ENCODE measurements at regions not wholly inside any gene's neighbourhood (a gene's known extent, or its start where the extent isn't known, plus 50 kb on each side); places are given as distances from the start of the nearest gene placed in this dataset.
"Not testable (repeated sequence)": the region's sequence is repeated elsewhere in the genome, so short reads cannot be mapped to it uniquely, and the experiment has no call there.

DNA sequence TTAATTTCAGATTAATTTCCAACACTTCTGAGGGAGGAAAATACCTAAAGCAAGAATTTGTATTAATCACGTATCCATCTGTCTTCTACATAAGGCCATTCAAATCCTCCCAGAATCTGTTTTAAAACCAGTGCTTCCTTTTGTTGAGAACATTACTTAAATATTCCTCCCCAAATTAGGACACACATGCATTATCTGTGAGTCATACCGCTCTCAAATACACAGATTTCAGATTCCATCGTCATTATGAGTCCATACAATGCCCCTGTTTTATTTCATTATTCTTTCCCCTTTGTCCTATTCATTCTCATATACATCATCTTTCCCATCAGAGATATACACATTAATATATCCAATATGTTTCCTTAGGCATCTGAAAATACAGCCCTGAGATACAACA is 57.3 kb upstream of the PRSS12 start:
- Histone ChIP-seq H3K27me3 (no peaks in the 10 kb centered on the region), H3K4me1 (no peaks in the 10 kb centered on the region), H3K36me3 (no peaks in the 10 kb centered on the region), H3K9me3 (peaks cover 0 to 5% (median 0%) of the 10 kb centered on the region in 4 donors), H3K4me3 (no peak overlapping the region), H3K27ac (no peak overlapping the region)
- DNase-seq (ENCODE audit: low spot score in 2 of 2), result no peak
- TF ChIP-seq EP300 (IDR thresholded peaks at IDR 0.05), result no peak
- TF ChIP-seq, protein P1, sequence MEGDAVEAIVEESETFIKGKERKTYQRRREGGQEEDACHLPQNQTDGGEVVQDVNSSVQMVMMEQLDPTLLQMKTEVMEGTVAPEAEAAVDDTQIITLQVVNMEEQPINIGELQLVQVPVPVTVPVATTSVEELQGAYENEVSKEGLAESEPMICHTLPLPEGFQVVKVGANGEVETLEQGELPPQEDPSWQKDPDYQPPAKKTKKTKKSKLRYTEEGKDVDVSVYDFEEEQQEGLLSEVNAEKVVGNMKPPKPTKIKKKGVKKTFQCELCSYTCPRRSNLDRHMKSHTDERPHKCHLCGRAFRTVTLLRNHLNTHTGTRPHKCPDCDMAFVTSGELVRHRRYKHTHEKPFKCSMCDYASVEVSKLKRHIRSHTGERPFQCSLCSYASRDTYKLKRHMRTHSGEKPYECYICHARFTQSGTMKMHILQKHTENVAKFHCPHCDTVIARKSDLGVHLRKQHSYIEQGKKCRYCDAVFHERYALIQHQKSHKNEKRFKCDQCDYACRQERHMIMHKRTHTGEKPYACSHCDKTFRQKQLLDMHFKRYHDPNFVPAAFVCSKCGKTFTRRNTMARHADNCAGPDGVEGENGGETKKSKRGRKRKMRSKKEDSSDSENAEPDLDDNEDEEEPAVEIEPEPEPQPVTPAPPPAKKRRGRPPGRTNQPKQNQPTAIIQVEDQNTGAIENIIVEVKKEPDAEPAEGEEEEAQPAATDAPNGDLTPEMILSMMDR (IDR thresholded peaks at IDR 0.05), result no peak
- TF ChIP-seq POLR2A (IDR thresholded peaks at IDR 0.05), result no peak
- WGBS, 2 donors, result 48 to 62% methylated on average over 3 of the region's 3 CpGs

DNA sequence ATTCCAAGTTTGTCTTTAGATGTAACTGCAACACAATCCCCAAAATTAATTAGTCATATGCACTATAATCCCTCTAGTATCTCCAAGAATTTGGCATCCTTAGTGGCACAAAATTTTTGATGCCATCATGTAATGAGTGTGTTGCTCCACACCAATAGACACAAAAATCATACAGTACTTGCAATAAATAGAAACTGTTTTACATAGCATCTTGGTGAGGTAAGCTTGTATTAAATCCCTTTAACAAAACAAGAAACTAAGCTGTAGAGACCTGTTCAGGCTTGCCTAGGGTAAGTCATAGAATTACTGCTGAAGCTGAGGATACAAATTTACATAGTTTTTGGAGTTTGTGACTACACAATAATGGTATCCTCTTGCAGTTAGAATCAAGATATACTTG is 64.5 kb upstream of the PRSS12 start:
- no peak for DNase-seq (ENCODE audit: low spot score in 2 of 2)
- Histone ChIP-seq H3K4me1 (no peaks in the 10 kb centered on the region), H3K9me3 (no peaks in the 10 kb centered on the region), H3K27ac (no peak overlapping the region), H3K4me3 (no peak overlapping the region), H3K36me3 (no peaks in the 10 kb centered on the region), H3K27me3 (no peaks in the 10 kb centered on the region)
- TF ChIP-seq EP300 (IDR thresholded peaks at IDR 0.05) (no peak), POLR2A (IDR thresholded peaks at IDR 0.05) (no peak)
- TF ChIP-seq, protein P1 (IDR thresholded peaks at IDR 0.05), result no peak

DNA sequence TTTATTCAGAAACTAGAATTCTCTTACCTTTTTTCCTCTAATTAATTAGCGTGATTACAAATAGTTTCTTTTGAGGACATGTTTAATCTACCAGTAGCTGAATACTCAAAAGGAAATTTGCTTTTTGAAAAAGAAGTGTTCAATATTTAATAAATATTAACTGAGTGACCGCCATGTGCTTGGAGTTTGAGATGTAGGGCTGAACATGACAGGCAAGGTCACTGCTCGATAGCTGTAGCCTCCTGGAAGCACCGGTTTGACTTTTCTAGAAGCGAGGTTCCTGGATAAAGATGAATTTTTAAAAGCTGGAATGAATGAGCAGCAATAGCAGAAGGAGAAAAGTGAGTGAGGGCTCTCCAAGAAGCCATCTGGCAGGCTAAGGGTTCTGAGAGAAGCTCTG is 65.0 kb upstream of the PRSS12 start:
- DNase-seq (ENCODE audit: low spot score in 2 of 2); H3K27me3 ChIP-seq; H3K9me3 ChIP-seq; H3K4me1 ChIP-seq; H3K36me3 ChIP-seq; H3K4me3 ChIP-seq; H3K27ac ChIP-seq: not testable (repeated sequence)
- 87 to 88% methylated on average over 5 of the region's 5 CpGs for WGBS, 2 donors

DNA sequence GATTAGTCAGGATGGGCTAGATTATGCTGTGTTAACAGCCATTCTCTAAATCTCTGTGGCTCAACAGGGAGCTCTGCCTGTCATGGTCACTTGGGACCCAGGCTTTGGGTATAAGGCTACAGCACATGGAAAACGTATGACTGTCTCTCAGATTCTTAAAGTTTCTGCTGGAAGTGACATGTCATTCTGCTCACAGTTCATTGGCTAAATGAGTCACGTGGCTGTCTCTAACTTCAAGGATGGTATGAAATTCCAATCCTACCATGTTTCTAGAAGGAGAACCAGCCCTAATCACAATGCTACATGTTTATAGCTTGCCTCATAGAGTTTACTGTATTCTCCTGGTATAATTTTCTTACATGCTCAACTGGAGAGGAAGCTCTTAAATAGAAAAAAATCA is 65.6 kb upstream of the PRSS12 start:
- not testable (repeated sequence) for DNase-seq (ENCODE audit: low spot score in 2 of 2); H3K36me3 ChIP-seq; H3K27me3 ChIP-seq; H3K4me3 ChIP-seq; H3K4me1 ChIP-seq; H3K9me3 ChIP-seq; H3K27ac ChIP-seq
- 79 to 92% methylated on average over 2 of the region's 2 CpGs for WGBS, 2 donors

DNA sequence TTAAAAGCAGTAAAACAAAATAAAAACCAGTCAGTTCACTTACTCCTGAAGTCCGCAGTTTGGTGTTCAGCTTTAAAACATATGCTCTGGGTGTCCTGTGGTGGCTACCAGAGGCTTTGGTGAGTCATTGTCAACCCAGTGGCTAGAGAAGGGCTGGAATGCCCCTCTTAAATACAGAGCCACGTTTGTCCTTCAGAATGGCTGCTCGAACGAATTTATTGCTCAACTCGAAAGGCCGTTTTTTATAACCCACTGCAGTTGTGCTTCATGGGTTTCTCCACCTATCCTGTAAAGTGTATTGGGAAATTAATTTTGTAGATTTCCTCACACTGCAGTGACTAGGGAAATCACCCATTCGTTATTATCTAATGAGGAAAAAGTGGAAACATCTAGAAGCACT is 66.8 kb upstream of the PRSS12 start:
- not testable (repeated sequence) for H3K36me3 ChIP-seq; DNase-seq (ENCODE audit: low spot score in 2 of 2); H3K27ac ChIP-seq; H3K4me3 ChIP-seq; H3K9me3 ChIP-seq; H3K4me1 ChIP-seq; H3K27me3 ChIP-seq
- 29 to 62% methylated on average over 6 to 7 of the region's 7 CpGs for WGBS, 2 donors

DNA sequence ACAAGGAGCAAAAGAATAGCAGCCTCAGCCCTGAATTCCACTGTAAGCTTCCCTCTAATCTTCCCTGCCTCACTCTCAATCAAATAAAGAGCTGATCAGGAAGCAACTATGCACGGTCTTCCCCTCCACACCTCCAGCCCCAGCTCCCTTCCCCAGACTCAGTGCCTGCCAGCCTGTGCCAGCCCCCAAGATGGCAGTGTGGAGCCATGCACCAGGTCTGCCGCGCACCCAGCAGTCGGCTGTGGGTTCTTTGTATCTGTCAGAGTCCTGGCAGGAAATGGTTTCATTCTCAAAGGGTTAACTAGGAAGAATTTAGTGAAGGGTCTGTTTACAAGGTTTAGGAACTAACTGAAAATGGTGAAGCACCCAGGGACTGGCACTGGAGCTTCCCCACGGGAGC is 71.3 kb upstream of the PRSS12 start:
- not testable (repeated sequence) for H3K27ac ChIP-seq, H3K36me3 ChIP-seq, H3K4me1 ChIP-seq, H3K9me3 ChIP-seq, H3K27me3 ChIP-seq, H3K4me3 ChIP-seq
- peak in 1 of 2 donors; percentile 6 for DNase-seq (ENCODE audit: low spot score in 2 of 2)
- TF ChIP-seq, protein P1 (IDR thresholded peaks at IDR 0.05), result peak; percentile 28 to 52 (median 36)
- 0 to 2% methylated on average over 4 to 5 of the region's 5 CpGs for WGBS, 2 donors

DNA sequence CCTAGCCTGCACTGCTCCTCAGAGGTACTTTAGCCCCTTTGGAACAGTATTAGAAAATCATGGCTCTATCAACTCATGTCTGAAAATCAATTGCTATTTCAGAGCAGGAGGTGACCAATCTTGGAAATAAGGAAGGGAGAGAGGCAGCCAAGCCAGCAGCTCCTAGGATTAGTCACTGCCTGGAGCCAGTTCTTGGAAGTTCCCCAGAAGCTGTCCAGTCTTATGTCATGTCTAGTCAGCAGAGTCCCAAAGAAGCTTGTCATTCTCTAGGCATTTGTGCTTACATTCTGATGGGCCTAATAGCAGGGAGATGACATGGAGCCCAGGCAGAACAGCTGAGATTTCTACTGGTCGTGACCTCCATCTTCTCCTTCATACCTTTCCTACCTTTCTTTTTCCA is 76.1 kb upstream of the PRSS12 start:
- WGBS, 2 donors, result no CpG with 5 or more reads among the region's 1 CpG

DNA sequence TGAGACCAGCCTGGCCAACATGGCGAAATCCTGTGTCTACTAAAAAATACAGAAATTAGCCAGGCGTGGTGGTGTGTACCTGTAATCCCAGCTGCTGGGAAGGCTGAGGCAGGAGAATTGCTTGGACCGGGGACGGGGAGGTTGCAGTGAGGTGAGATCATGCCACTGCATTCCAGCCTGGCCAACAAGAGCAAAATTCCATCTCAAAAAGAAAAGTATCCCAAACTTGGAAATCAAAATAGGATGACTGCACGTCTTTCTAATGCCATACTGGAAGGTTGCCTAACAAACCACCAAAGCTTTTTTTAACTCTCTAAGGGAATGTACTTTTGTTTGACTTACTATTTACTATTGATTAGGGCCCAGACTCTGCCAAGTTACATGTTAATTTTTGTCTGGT is 79.6 kb upstream of the PRSS12 start:
- 68 to 73% methylated on average over 5 of the region's 5 CpGs for WGBS, 2 donors
- H3K4me1 ChIP-seq; H3K27me3 ChIP-seq; H3K9me3 ChIP-seq; H3K27ac ChIP-seq; DNase-seq (ENCODE audit: low spot score in 2 of 2); H3K36me3 ChIP-seq; H3K4me3 ChIP-seq: not testable (repeated sequence)

More for the DNA sequence above, 76.1 kb upstream of the PRSS12 start:
- not testable (repeated sequence) for H3K9me3 ChIP-seq; DNase-seq (ENCODE audit: low spot score in 2 of 2); H3K4me1 ChIP-seq; H3K27me3 ChIP-seq; H3K27ac ChIP-seq; H3K4me3 ChIP-seq; H3K36me3 ChIP-seq

DNA sequence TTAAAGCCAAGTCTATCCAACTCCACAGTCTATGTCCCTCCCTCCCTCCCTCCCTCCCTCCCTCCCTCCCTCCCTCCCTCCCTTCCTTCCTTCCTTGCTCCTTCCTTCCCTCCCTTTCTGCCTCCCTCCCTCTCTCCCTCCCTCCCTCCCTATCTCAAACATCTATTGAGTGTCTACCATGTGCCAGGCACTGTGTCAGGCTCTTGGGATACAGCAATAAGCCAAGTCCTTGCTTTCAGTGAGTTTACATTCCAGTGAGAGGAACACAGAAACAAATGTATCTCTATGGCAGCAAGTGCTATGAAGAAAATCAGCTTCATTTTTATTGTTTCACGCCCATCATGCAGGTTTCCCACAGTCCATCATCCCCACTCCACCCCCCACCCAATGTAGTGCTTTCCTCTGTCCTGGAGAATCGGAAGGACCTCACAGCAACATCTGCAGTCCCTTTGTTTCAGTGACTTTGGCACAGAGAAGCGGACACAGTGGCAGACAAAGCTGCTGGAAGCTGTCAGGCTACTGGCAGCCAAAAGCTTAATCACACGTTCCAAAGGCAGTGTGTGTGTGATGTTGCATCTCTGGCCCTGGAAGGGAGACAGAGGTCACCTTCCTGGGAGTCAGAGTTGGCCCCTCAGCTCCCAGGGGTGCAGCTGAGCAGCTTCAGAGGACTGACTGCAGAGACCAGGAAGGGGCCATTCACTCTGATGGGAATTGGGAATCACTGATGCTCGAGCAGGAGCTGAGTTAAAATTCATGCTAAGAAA is 81.0 kb upstream of the PRSS12 start:
- not testable (repeated sequence) for H3K27ac ChIP-seq; H3K4me1 ChIP-seq; DNase-seq (ENCODE audit: low spot score in 2 of 2); H3K36me3 ChIP-seq; H3K4me3 ChIP-seq; H3K9me3 ChIP-seq; H3K27me3 ChIP-seq
- 42 to 43% methylated on average over 3 to 4 of the region's 5 CpGs for WGBS, 2 donors

DNA sequence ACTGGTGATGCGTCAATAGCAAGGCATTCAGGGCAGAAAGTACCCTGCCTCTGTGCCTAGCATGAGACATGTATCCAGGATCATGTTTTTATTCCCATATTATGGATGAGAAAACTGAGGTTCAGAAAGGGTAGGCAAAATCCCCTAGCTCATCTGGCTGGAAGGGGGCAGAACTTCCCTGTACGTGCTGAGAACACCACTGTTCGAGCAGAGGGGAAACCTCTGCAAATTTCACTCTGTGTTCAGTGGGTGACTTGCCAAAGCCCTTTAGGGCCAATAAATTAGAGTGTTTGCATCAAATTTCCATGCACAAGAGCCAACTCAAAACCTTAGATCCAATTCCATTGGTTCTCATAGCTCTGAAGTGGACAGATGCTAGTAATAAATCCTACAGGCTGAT is 82.6 kb upstream of the PRSS12 start:
- 79 to 85% methylated on average over 3 of the region's 3 CpGs for WGBS, 2 donors
- H3K4me1 ChIP-seq; H3K27me3 ChIP-seq; H3K4me3 ChIP-seq; H3K36me3 ChIP-seq; DNase-seq (ENCODE audit: low spot score in 2 of 2); H3K27ac ChIP-seq; H3K9me3 ChIP-seq: not testable (repeated sequence)
